ENCODE measurements at regions not wholly inside any gene's neighbourhood (a gene's known extent, or its start where the extent isn't known, plus 50 kb on each side); places are given as distances from the start of the nearest gene placed in this dataset.

- TF ChIP-seq CTCF (IDR thresholded peaks at IDR 0.05; ENCODE audit: extremely low read depth in 1 of 2, insufficient read depth in 1 of 2, low read depth in 1 of 2, low read length in 2 of 2) (no peak), EZH2 (IDR thresholded peaks at IDR 0.05; ENCODE audit: borderline replicate concordance, low read depth, low read length, severe bottlenecking) (no peak), POLR2A (IDR thresholded peaks at IDR 0.05; ENCODE audit: low read depth, low read length) (no peak), POLR2AphosphoS5 (IDR thresholded peaks at IDR 0.05; ENCODE audit: insufficient read depth, low read depth, low read length) (no peak)
Observed at GRCh38 chr18:34297287-34297686, 72.6 kb upstream of the NOL4 start.

Data from endothelial cell of umbilical vein (primary cell).